SK-N-SH (cell line): ENCODE measurements at regions not wholly inside any gene's neighbourhood (a gene's known extent, or its start where the extent isn't known, plus 50 kb on each side); places are given as distances from the start of the nearest gene placed in this dataset.

ENCODE experiments used
- CTCF ChIA-PET: fragments of 300-600, 350-600 bp; formaldehyde crosslinking; extraction: SDS; loops from one replicate; lab custom pipeline; 2021; lab: Yijun Ruan, JAX
- POLR2A ChIA-PET: fragments of 350-600 bp; sonication (Branson Sonifier 250); formaldehyde crosslinking; extraction: SDS; loops from one replicate; lab custom pipeline; 2020; ENCODE audit warnings: antibody characterized with exemption, inconsistent platforms; lab: Yijun Ruan, JAX
- DNase-seq: peaks from one replicate; pipeline ENCODE4 v3.0.0; 2012
- H2AFZ ChIP-seq: fragments of 200-600 bp; sonication (generic); 2 replicates; pipeline ENCODE4 v1.8.1; 2016; ENCODE audit warnings: antibody characterized with exemption, mild to moderate bottlenecking, low read depth
- H3F3A ChIP-seq: fragments of 200-600 bp; sonication (generic); replicated peaks from 2 replicates; pipeline ENCODE3; 2016; ENCODE audit warnings: antibody characterized with exemption, mild to moderate bottlenecking; ENCODE audit not compliant: insufficient read depth
- H3K27ac ChIP-seq, 2 experiments: fragments of 200-500 bp in 1 of 2; fragments of 200-600 bp in 1 of 2; sonication (Bioruptor generic) in 1 of 2; sonication (generic), shearing (Covaris generic) in 1 of 2; 2 replicates each; pipeline versions ENCODE4 v1.5.1 to v1.6.1; 2014 to 2016; ENCODE audit warnings: low read depth in 2 of 2, inconsistent platforms in 1 of 2, low read length in 1 of 2, mild to moderate bottlenecking in 1 of 2, mixed read lengths in 1 of 2
- H3K27me3 ChIP-seq: fragments of 200-600 bp; sonication (generic), shearing (Covaris generic); 2 replicates; pipeline ENCODE4 v1.6.1; 2016; ENCODE audit warnings: mixed run types; ENCODE audit not compliant: insufficient read depth
- H3K36me3 ChIP-seq, 2 experiments: fragments of 200-500 bp in 1 of 2; fragments of 200-600 bp in 1 of 2; sonication (Bioruptor generic) in 1 of 2; sonication (generic) in 1 of 2; replicated peaks in 1 of 2; 2 replicates each; pipeline versions ENCODE3 to v1.5.1; 2014 to 2016; ENCODE audit warnings: low read length in 1 of 2, mild to moderate bottlenecking in 1 of 2; ENCODE audit not compliant: insufficient read depth in 2 of 2, control insufficient read depth in 1 of 2
- H3K4me1 ChIP-seq, 2 experiments: fragments of 200-500 bp in 1 of 2; fragments of 200-600 bp in 1 of 2; sonication (Bioruptor generic) in 1 of 2; sonication (generic), shearing (Covaris generic) in 1 of 2; 2 replicates each; pipeline versions ENCODE4 v1.5.1 to v1.6.1; 2014 to 2016; ENCODE audit warnings: low read depth in 1 of 2, low read length in 1 of 2, mixed run types in 1 of 2; ENCODE audit not compliant: insufficient read depth in 2 of 2, control insufficient read depth in 1 of 2
- H3K4me2 ChIP-seq: fragments of 200-600 bp; sonication (generic), shearing (Covaris generic); 2 replicates; pipeline ENCODE4 v1.6.1; 2017; ENCODE audit warnings: mixed run types
- H3K4me3 ChIP-seq, 2 experiments: fragments of 200-500 bp in 1 of 2; fragments of 200-600 bp in 1 of 2; sonication (Bioruptor generic) in 1 of 2; sonication (generic), shearing (Covaris generic) in 1 of 2; 2 replicates each; pipeline versions ENCODE4 v1.5.1 to v1.8.1; 2014 to 2016; ENCODE audit warnings: low read depth in 2 of 2, inconsistent platforms in 1 of 2, low read length in 1 of 2, mild to moderate bottlenecking in 1 of 2, mixed read lengths in 1 of 2, moderate library complexity in 1 of 2
- H3K79me2 ChIP-seq: fragments of 200-600 bp; sonication (generic); 2 replicates; pipeline ENCODE4 v1.8.1; 2017; ENCODE audit warnings: mild to moderate bottlenecking; ENCODE audit not compliant: insufficient read depth
- H3K9ac ChIP-seq: fragments of 200-600 bp; sonication (generic); 2 replicates; pipeline ENCODE4 v1.6.1; 2017; ENCODE audit warnings: mixed run types
- H3K9me2 ChIP-seq: fragments of 200-600 bp; sonication (generic); 2 replicates; pipeline ENCODE4 v1.6.1; 2017; ENCODE audit warnings: mixed run types
- H3K9me3 ChIP-seq: fragments of 200-600 bp; sonication (generic); 2 replicates; pipeline ENCODE4 v1.6.1; 2017; ENCODE audit warnings: mixed run types, mild to moderate bottlenecking, moderate library complexity
- H4K20me1 ChIP-seq: fragments of 200-600 bp; sonication (generic); 2 replicates; pipeline ENCODE4 v1.6.1; 2017; ENCODE audit warnings: mild to moderate bottlenecking, mixed run types; ENCODE audit not compliant: insufficient read depth
- CHD2 ChIP-seq: fragments of 150-350 bp; IDR thresholded peaks from 2 replicates; pipeline ENCODE4 v1.6.1; 2018; ENCODE audit warnings: low read length; ENCODE audit not compliant: partially characterized antibody
- ELF1 ChIP-seq: IDR thresholded peaks from 2 replicates; pipeline ENCODE4 v1.4.0; 2012
- FOXJ3 ChIP-seq: sonication (generic); formaldehyde crosslinking; IDR thresholded peaks from 2 replicates; pipeline ENCODE4 v1.5.1; 2020; ENCODE audit warnings: mild to moderate bottlenecking, missing genetic modification reagents
- FOXM1 ChIP-seq: IDR thresholded peaks from 2 replicates; pipeline ENCODE4 v1.4.0; 2012; ENCODE audit warnings: low read depth, mild to moderate bottlenecking
- JUND ChIP-seq: IDR thresholded peaks from 2 replicates; pipeline ENCODE4 v1.4.0; 2012
- MXI1 ChIP-seq: IDR thresholded peaks from 2 replicates; pipeline ENCODE4 v1.6.1; 2012; ENCODE audit warnings: mild to moderate bottlenecking, low read depth, low read length, improper control_type of control experiment
- POLR2AphosphoS5 ChIP-seq: IDR thresholded peaks from 2 replicates; pipeline ENCODE4 v1.6.1; 2012; ENCODE audit warnings: low read depth, low read length
- RAD21 ChIP-seq: IDR thresholded peaks from 2 replicates; pipeline ENCODE4 v1.6.1; 2012; ENCODE audit warnings: mild to moderate bottlenecking, low read length
- RFX5 ChIP-seq: IDR thresholded peaks from 2 replicates; pipeline ENCODE4 v1.6.1; 2012; ENCODE audit warnings: mild to moderate bottlenecking, improper control_type of control experiment, low read length
- RXRA ChIP-seq: IDR thresholded peaks from 2 replicates; pipeline ENCODE4 v1.4.0; 2012; ENCODE audit warnings: low read depth, mild to moderate bottlenecking, borderline replicate concordance
- SIN3A ChIP-seq: IDR thresholded peaks from 2 replicates; pipeline ENCODE4 v1.6.1; 2012; ENCODE audit warnings: low read depth, mild to moderate bottlenecking, low read length, moderate library complexity, borderline replicate concordance
- SMC3 ChIP-seq: IDR thresholded peaks from 2 replicates; pipeline ENCODE4 v1.6.1; 2012; ENCODE audit warnings: low read depth, low read length, improper control_type of control experiment
- TEAD4 ChIP-seq: IDR thresholded peaks from 2 replicates; pipeline ENCODE4 v1.4.0; 2012; ENCODE audit warnings: mild to moderate bottlenecking, borderline replicate concordance; ENCODE audit not compliant: insufficient read depth
- YY1 ChIP-seq: IDR thresholded peaks from 2 replicates; pipeline ENCODE4 v1.4.0; 2012; ENCODE audit warnings: low read depth, mild to moderate bottlenecking
- WGBS: methylation state at CpG from one replicate; pipeline ENCODE4 v1.1.6; 2017; ENCODE audit warnings: low lambda C conversion rate; 5-methylcytosine and 5-hydroxymethylcytosine counted together
- TF ChIP-seq, protein P1 (sequence below): IDR thresholded peaks from 2 replicates; pipeline ENCODE4; 2012
- TF ChIP-seq, protein P2 (sequence below): fragments of 150-350 bp; IDR thresholded peaks from 2 replicates; pipeline ENCODE4 v1.6.1; 2017; ENCODE audit warnings: antibody characterized with exemption, low read length, low read depth, borderline replicate concordance
- TF ChIP-seq, protein P3 (sequence below): IDR thresholded peaks from 2 replicates; pipeline ENCODE4 v1.4.0; 2012; ENCODE audit warnings: low read depth
- TF ChIP-seq, protein P4 (sequence below): IDR thresholded peaks from 2 replicates; pipeline ENCODE4 v1.6.1; 2012; ENCODE audit warnings: mild to moderate bottlenecking, low read depth, low read length, moderate library complexity

DNA sequence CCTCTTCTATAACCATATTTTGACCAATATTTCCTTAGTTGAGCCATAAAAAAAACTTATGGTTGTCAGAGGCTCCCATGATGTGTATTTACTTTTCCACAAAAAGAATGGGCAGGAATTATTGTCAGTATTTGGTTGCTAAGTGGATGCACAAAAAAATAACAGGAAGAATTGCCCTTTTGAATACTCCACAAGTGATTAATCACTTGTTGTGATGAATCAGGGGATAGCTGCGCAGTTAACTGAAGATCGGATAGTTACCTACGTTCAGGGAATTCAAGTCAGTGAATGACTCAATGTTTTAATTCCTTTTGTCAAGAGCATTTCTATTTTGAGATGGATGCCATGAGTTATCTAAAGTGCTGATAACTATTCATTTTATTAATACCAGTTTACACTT is 785.2 kb upstream of the B3GALT2 start (continued):
- TF ChIP-seq CHD2 (no peak), FOXJ3 (CRISPR knock-in tag) (no peak), POLR2AphosphoS5 (no peak), RAD21 (no peak), ELF1 (no peak), FOXM1 (peak; percentile 42; the same call in 1 of the 2 replicates), RFX5 (no peak), RXRA (0 out of 2 replicates have a peak, but pooled peaks have one; percentile 34)
- TF ChIP-seq, protein P1, sequence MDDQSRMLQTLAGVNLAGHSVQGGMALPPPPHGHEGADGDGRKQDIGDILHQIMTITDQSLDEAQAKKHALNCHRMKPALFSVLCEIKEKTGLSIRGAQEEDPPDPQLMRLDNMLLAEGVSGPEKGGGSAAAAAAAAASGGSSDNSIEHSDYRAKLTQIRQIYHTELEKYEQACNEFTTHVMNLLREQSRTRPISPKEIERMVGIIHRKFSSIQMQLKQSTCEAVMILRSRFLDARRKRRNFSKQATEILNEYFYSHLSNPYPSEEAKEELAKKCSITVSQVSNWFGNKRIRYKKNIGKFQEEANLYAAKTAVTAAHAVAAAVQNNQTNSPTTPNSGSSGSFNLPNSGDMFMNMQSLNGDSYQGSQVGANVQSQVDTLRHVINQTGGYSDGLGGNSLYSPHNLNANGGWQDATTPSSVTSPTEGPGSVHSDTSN = peak; percentile 80
- TF ChIP-seq, all 33 proteins: peak for 10

DNA sequence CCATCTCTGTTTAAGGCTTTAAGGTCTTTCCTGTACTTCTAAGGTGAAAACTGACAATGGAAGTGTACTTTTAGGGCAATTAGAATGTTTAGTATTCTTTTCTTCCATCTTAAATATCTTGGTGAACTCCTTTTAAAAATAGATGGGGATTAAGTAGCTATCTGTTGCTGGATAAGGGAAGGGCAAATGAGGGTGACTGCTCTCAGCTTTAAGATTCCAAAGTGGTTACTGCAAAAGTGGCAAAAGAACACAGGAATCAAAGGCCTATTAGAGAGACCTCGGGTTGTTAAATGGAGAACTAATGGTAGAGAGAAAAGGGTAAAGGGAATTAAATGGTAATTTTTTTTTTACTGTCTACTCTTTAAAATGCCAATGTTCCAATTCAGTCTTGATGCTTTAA is 774.1 kb upstream of the B3GALT2 start:
- Histone ChIP-seq H3K9me3 (no peaks in the 10 kb centered on the region), H2AFZ (peak overlapping the region; percentile 35), H4K20me1 (no peaks in the 10 kb centered on the region), H3K36me3 (no peaks in the 10 kb centered on the region), H3K9ac (no peak overlapping the region), H3K9me2 (no peaks in the 10 kb centered on the region), H3K79me2 (no peaks in the 10 kb centered on the region), H3K4me2 (no peak overlapping the region), H3K4me1 (no peaks in the 10 kb centered on the region), H3K4me3 (no peak overlapping the region), H3K27me3 (no peaks in the 10 kb centered on the region), H3K27ac (no peak overlapping the region), H3F3A (no peaks in the 10 kb centered on the region)
- POLR2A ChIA-PET = no interaction called here
- DNase-seq = no peak
- TF ChIP-seq CHD2 = no peak
- TF ChIP-seq YY1 = no peak
- no peak for TF ChIP-seq RXRA
- no peak for TF ChIP-seq SIN3A
- no peak for TF ChIP-seq SMC3
- TF ChIP-seq, protein P2, sequence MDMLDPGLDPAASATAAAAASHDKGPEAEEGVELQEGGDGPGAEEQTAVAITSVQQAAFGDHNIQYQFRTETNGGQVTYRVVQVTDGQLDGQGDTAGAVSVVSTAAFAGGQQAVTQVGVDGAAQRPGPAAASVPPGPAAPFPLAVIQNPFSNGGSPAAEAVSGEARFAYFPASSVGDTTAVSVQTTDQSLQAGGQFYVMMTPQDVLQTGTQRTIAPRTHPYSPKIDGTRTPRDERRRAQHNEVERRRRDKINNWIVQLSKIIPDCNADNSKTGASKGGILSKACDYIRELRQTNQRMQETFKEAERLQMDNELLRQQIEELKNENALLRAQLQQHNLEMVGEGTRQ = no peak
- TF ChIP-seq MXI1 = no peak
- TF ChIP-seq JUND = no peak
- no peak for TF ChIP-seq TEAD4
- TF ChIP-seq, protein P3, sequence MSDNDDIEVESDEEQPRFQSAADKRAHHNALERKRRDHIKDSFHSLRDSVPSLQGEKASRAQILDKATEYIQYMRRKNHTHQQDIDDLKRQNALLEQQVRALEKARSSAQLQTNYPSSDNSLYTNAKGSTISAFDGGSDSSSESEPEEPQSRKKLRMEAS = no peak
- CTCF ChIA-PET = no interaction called here
- WGBS = 4% methylated on average over 1 of the region's 1 CpG

DNA sequence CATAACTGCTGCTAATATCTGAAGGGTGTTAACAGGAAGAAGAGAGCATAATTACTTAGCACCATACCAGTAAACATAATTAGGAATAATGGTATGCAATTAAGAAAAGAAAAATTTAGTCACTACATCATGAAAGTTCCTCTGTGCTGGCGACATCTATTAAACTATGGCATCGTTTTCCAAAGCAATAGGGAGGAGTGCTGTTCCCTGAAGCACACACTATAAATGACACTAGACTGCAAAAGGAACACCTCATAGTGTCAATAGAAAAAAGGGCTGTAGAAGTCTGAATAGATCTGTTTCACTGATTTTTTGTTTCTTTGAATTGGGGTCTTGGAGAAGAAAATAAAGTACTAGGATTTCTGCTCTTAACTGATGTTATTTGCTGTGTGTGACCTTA is 773.6 kb upstream of the B3GALT2 start:
- TF ChIP-seq RFX5 (no peak), RAD21 (no peak)
- TF ChIP-seq, protein P4, sequence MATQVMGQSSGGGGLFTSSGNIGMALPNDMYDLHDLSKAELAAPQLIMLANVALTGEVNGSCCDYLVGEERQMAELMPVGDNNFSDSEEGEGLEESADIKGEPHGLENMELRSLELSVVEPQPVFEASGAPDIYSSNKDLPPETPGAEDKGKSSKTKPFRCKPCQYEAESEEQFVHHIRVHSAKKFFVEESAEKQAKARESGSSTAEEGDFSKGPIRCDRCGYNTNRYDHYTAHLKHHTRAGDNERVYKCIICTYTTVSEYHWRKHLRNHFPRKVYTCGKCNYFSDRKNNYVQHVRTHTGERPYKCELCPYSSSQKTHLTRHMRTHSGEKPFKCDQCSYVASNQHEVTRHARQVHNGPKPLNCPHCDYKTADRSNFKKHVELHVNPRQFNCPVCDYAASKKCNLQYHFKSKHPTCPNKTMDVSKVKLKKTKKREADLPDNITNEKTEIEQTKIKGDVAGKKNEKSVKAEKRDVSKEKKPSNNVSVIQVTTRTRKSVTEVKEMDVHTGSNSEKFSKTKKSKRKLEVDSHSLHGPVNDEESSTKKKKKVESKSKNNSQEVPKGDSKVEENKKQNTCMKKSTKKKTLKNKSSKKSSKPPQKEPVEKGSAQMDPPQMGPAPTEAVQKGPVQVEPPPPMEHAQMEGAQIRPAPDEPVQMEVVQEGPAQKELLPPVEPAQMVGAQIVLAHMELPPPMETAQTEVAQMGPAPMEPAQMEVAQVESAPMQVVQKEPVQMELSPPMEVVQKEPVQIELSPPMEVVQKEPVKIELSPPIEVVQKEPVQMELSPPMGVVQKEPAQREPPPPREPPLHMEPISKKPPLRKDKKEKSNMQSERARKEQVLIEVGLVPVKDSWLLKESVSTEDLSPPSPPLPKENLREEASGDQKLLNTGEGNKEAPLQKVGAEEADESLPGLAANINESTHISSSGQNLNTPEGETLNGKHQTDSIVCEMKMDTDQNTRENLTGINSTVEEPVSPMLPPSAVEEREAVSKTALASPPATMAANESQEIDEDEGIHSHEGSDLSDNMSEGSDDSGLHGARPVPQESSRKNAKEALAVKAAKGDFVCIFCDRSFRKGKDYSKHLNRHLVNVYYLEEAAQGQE = no peak
- TF ChIP-seq, all 33 proteins: peak for 0
- Histone ChIP-seq H3K27me3 (no peaks in the 10 kb centered on the region), H3K36me3 (no peaks in the 10 kb centered on the region), H2AFZ (no peak overlapping the region; the same call in 1 of the 2 replicates), H3K4me1 (no peaks in the 10 kb centered on the region), H3K4me2 (no peak overlapping the region), H4K20me1 (no peaks in the 10 kb centered on the region), H3F3A (no peaks in the 10 kb centered on the region), H3K9me3 (no peaks in the 10 kb centered on the region), H3K9me2 (no peaks in the 10 kb centered on the region), H3K4me3 (no peak overlapping the region), H3K79me2 (no peaks in the 10 kb centered on the region), H3K9ac (no peak overlapping the region), H3K27ac (no peak overlapping the region)
- DNase-seq = no peak
- ChIA-PET CTCF (no interaction called here), POLR2A (no interaction called here)
- 12% methylated on average over 2 of the region's 2 CpGs for WGBS
